GM10248 (cell line): ENCODE measurements at regions not wholly inside any gene's neighbourhood (a gene's known extent, or its start where the extent isn't known, plus 50 kb on each side); places are given as distances from the start of the nearest gene placed in this dataset.
"Not testable (repeated sequence)": the region's sequence is repeated elsewhere in the genome, so short reads cannot be mapped to it uniquely, and the experiment has no call there.

Experiments used
- CTCF ChIA-PET: fragments of 300-600 bp; sonication (Branson Sonifier 250); formaldehyde crosslinking; extraction: SDS; loops from one replicate; lab custom pipeline; 2021; ENCODE audit warnings: antibody characterized with exemption; lab: Yijun Ruan, JAX
- POLR2A ChIA-PET: fragments of 350-650 bp; sonication (Branson Sonifier 250); formaldehyde crosslinking; extraction: SDS; loops from one replicate; lab custom pipeline; 2020; ENCODE audit warnings: antibody characterized with exemption; lab: Yijun Ruan, JAX
- DNase-seq: peaks from one replicate; pipeline ENCODE4 v3.0.0; 2012; ENCODE audit errors: extremely low spot score
- TF ChIP-seq, protein P1 (sequence below): IDR thresholded peaks from 2 replicates; pipeline ENCODE4 v1.5.1; 2012; ENCODE audit warnings: mild to moderate bottlenecking, low read depth; ENCODE audit errors: extremely low read depth, missing control alignments, control extremely low read depth

- no peak for DNase-seq
- ChIA-PET POLR2A (no interaction called here), CTCF (no interaction called here)
Observed at GRCh38 chr4:26248647-26249046, 72.2 kb upstream of the RBPJ start.

GRCh38 chr4:26252349-26253025 is 68.3 kb upstream of the RBPJ start:
- DNase-seq, result no peak
- CTCF ChIA-PET, result interaction anchor here (1.2 kb wide), 1 partner anchor 32 kb away, joined by 3 read pairs; no protein-coding TSS in a partner anchor
- TF ChIP-seq, protein P1, sequence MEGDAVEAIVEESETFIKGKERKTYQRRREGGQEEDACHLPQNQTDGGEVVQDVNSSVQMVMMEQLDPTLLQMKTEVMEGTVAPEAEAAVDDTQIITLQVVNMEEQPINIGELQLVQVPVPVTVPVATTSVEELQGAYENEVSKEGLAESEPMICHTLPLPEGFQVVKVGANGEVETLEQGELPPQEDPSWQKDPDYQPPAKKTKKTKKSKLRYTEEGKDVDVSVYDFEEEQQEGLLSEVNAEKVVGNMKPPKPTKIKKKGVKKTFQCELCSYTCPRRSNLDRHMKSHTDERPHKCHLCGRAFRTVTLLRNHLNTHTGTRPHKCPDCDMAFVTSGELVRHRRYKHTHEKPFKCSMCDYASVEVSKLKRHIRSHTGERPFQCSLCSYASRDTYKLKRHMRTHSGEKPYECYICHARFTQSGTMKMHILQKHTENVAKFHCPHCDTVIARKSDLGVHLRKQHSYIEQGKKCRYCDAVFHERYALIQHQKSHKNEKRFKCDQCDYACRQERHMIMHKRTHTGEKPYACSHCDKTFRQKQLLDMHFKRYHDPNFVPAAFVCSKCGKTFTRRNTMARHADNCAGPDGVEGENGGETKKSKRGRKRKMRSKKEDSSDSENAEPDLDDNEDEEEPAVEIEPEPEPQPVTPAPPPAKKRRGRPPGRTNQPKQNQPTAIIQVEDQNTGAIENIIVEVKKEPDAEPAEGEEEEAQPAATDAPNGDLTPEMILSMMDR, result no peak
- POLR2A ChIA-PET, result no interaction called here

More at GRCh38 chr4:26248647-26249046, 72.2 kb upstream of the RBPJ start:
- TF ChIP-seq, protein P1, result no peak

DNA sequence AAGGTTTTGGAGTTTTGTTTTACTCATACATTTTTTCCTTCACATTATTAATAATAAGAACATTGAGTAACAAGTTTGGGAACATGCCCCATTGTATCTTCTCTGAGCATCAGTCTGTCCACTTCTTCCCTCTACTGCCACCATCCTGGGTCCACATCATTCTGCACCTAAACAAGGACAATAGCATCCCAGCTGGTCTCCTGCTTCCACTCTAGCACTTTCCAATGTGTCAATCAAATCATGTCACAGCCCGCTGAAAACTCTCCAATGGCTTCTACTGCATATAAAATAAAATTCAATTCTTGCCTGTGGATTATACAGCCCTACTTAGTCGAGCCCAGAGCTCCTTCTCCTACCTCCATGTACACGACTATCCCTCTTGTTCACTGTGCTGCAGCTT is 66.8 kb upstream of the RBPJ start:
- ChIA-PET CTCF (interaction anchor here (0.6 kb wide), 1 partner anchor 16 kb away, joined by 3 read pairs; no protein-coding TSS in a partner anchor), POLR2A (no interaction called here)
- DNase-seq, result no peak
- TF ChIP-seq, protein P1, result no peak

DNA sequence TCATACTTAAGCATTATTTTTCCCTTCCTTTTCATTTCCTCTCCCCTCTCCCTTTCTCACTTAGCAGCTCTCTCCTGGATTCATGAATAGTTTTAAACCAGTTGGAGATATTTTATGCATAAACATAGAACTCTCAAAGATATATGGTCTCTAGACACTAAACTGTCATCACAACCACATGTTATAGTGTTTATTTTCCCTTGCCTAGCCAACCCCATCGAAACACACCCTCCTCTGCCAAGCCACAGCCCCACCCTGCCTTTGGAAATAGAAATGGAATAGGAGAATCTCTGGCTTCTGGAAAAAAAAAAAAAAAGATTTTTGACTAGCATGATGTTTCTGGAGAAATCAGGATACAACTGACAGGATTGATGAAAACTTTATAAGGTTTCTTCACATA is 64.8 kb upstream of the RBPJ start:
- TF ChIP-seq, protein P1, result no peak
- DNase-seq, result no peak
- ChIA-PET POLR2A (interaction anchor here (0.6 kb wide), 1 partner anchor 14 kb away, joined by 3 read pairs; no protein-coding TSS in a partner anchor), CTCF (interaction anchor here (1.3 kb wide), 1 partner anchor 173 kb away, joined by 4 read pairs; no protein-coding TSS in a partner anchor)

- CTCF ChIA-PET, result interaction anchor here (1.3 kb wide), 1 partner anchor 175 kb away, joined by 4 read pairs; no protein-coding TSS in a partner anchor
- POLR2A ChIA-PET, result not testable (repeated sequence)
Observed at GRCh38 chr4:26257444-26257843, 63.4 kb upstream of the RBPJ start.

DNA sequence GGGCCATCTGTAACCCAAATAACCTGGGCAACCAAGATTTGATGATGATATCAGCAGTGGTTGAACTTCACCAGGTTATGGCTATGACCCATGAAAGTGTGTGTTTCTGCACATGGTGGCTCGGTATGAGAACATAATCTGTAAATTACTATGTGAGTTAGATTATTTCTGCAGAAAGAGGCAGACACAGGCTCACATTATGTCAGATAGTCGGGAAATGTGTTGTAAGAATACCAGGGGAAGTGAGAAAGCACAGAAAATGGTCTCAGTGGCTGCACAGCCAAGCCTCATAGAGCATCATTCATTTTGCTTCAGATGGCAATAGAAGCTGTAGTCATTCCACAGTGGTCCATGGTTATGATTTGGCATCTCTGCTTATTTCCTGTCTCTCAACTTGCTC is 63.0 kb upstream of the RBPJ start:
- peak; percentile 33 for DNase-seq
- TF ChIP-seq, protein P1, result no peak
- POLR2A ChIA-PET, result no interaction called here
- CTCF ChIA-PET, result no interaction called here

More at GRCh38 chr4:26257444-26257843, 63.4 kb upstream of the RBPJ start:
- not testable (repeated sequence) for DNase-seq

GRCh38 chr4:26260571-26260970 is 60.2 kb upstream of the RBPJ start:
- CTCF ChIA-PET, result interaction anchor here (1.2 kb wide), 1 partner anchor 12 kb away, joined by 4 read pairs; no protein-coding TSS in a partner anchor
- DNase-seq, result no peak
- POLR2A ChIA-PET, result no interaction called here
- TF ChIP-seq, protein P1, result no peak
